Keratinocyte (primary cell): ENCODE measurements at regions not wholly inside any gene's neighbourhood (a gene's known extent, or its start where the extent isn't known, plus 50 kb on each side); places are given as distances from the start of the nearest gene placed in this dataset.

Source experiments
- DNase-seq: peaks from one replicate; pipeline ENCODE4 v3.0.0-alpha.2; 2011; ENCODE audit warnings: low read depth, missing footprints, low spot score
- FAIRE-seq: peaks from 2 replicates; lab custom pipeline; 2011; peaks lifted over from hg19 to GRCh38; lab: Jason Lieb, UNC
- H2AFZ ChIP-seq: 2 replicates; pipeline ENCODE4 v1.6.0; 2012; ENCODE audit warnings: low read length, control low read depth, inconsistent platforms; ENCODE audit not compliant: control insufficient read depth
- H3K27ac ChIP-seq: 2 replicates; pipeline ENCODE4 v1.5.1; 2011; ENCODE audit warnings: low read length; ENCODE audit not compliant: control insufficient read depth, insufficient read depth
- H3K27me3 ChIP-seq: 3 replicates; pipeline ENCODE4 v1.6.0; 2011; ENCODE audit warnings: low read length; ENCODE audit not compliant: control insufficient read depth, insufficient read depth; ENCODE audit errors: extremely low read depth
- H3K36me3 ChIP-seq, 2 experiments: 2 replicates in 1 of 2; 3 replicates in 1 of 2; pipeline ENCODE4 v1.5.1; 2011; ENCODE audit warnings: low read length in 2 of 2, mild to moderate bottlenecking in 1 of 2; ENCODE audit not compliant: control insufficient read depth in 2 of 2, insufficient read depth in 2 of 2; ENCODE audit errors: extremely low read depth in 1 of 2
- H3K4me1 ChIP-seq: 3 replicates; pipeline ENCODE4 v1.5.1; 2011; ENCODE audit warnings: low read length; ENCODE audit not compliant: control insufficient read depth, insufficient read depth; ENCODE audit errors: extremely low read depth
- H3K4me2 ChIP-seq: 3 replicates; pipeline ENCODE4 v1.6.0; 2011; ENCODE audit warnings: low read depth, low read length; ENCODE audit not compliant: control insufficient read depth, insufficient read depth; ENCODE audit errors: extremely low read depth
- H3K4me3 ChIP-seq, 3 experiments: fragments of 200-600 bp in 1 of 3; sonication (generic) in 1 of 3; 2 replicates in 2 of 3; 3 replicates in 1 of 3; pipeline ENCODE4 v1.5.1; 2011 to 2016; ENCODE audit warnings: low read length in 3 of 3, mild to moderate bottlenecking in 3 of 3, control low read depth in 2 of 3, inconsistent platforms in 1 of 3, low read depth in 1 of 3, mixed read lengths in 1 of 3, mixed run types in 1 of 3, moderate library complexity in 1 of 3; ENCODE audit not compliant: control insufficient read depth in 2 of 3, insufficient read depth in 2 of 3; ENCODE audit errors: extremely low read depth in 1 of 3
- H3K79me2 ChIP-seq: 2 replicates; pipeline ENCODE4 v1.6.0; 2012; ENCODE audit warnings: low read length; ENCODE audit not compliant: control insufficient read depth, insufficient read depth
- H3K9ac ChIP-seq: 3 replicates; pipeline ENCODE4 v1.6.0; 2011; ENCODE audit warnings: low read length; ENCODE audit not compliant: control insufficient read depth, insufficient read depth; ENCODE audit errors: extremely low read depth
- H3K9me1 ChIP-seq: 3 replicates; pipeline ENCODE4 v1.6.0; 2011; ENCODE audit warnings: low read length; ENCODE audit not compliant: control insufficient read depth, insufficient read depth; ENCODE audit errors: extremely low read depth
- H3K9me3 ChIP-seq: 2 replicates; pipeline ENCODE4 v1.5.1; 2012; ENCODE audit warnings: low read depth, low read length; ENCODE audit not compliant: control insufficient read depth
- H4K20me1 ChIP-seq: 3 replicates; pipeline ENCODE4 v1.6.0; 2011; ENCODE audit warnings: low read length; ENCODE audit not compliant: control insufficient read depth, insufficient read depth; ENCODE audit errors: extremely low read depth
- EZH2 ChIP-seq: IDR thresholded peaks from one replicate; pipeline ENCODE4 v1.6.1; 2012; ENCODE audit warnings: inconsistent platforms, mild to moderate bottlenecking, low read length, moderate library complexity
- dilution Hi-C: fragments of 300-500 bp; cut with MboI; formaldehyde crosslinking; loops from one replicate; pipeline ENCODE4 v1.7.0; 2020; ENCODE audit warnings: low sequenced_read_pairs; ENCODE audit not compliant: extremely low pct_ligation_motif_present
- TF ChIP-seq, protein P1 (sequence below), 3 experiments: IDR thresholded peaks in 1 of 3; conservative IDR thresholded peaks in 1 of 3; optimal IDR thresholded peaks in 1 of 3; 2 replicates in 2 of 3; 3 replicates in 1 of 3; pipeline versions ENCODE3 to v1.5.1; 2011; ENCODE audit warnings: low read length in 3 of 3, mild to moderate bottlenecking in 3 of 3, moderate library complexity in 2 of 3, control low read depth in 1 of 3, inconsistent platforms in 1 of 3; ENCODE audit not compliant: insufficient read depth in 2 of 3; ENCODE audit errors: extremely low read depth in 1 of 3

- Histone ChIP-seq H3K9me3 (no peaks in the 10 kb centered on the region), H3K79me2 (no peaks in the 10 kb centered on the region), H3K9ac (no peak overlapping the region), H3K36me3 (no peaks in the 10 kb centered on the region), H3K4me2 (no peak overlapping the region), H3K27me3 (no peaks in the 10 kb centered on the region), H3K4me1 (no peaks in the 10 kb centered on the region), H3K27ac (no peak overlapping the region), H3K4me3 (no peak overlapping the region), H3K9me1 (no peaks in the 10 kb centered on the region), H2AFZ (no peak overlapping the region), H4K20me1 (no peaks in the 10 kb centered on the region)
- TF ChIP-seq EZH2, result no peak
- TF ChIP-seq, protein P1, sequence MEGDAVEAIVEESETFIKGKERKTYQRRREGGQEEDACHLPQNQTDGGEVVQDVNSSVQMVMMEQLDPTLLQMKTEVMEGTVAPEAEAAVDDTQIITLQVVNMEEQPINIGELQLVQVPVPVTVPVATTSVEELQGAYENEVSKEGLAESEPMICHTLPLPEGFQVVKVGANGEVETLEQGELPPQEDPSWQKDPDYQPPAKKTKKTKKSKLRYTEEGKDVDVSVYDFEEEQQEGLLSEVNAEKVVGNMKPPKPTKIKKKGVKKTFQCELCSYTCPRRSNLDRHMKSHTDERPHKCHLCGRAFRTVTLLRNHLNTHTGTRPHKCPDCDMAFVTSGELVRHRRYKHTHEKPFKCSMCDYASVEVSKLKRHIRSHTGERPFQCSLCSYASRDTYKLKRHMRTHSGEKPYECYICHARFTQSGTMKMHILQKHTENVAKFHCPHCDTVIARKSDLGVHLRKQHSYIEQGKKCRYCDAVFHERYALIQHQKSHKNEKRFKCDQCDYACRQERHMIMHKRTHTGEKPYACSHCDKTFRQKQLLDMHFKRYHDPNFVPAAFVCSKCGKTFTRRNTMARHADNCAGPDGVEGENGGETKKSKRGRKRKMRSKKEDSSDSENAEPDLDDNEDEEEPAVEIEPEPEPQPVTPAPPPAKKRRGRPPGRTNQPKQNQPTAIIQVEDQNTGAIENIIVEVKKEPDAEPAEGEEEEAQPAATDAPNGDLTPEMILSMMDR (optimal IDR thresholded peaks at IDR 0.05 in 1 of 3, IDR thresholded peaks at IDR 0.05 in 1 of 3, conservative IDR thresholded peaks at IDR 0.05 in 1 of 3; ENCODE audit: extremely low read depth in 1 of 3, insufficient read depth in 2 of 3, low read length in 3 of 3), result no peak
- no peak for DNase-seq
- dilution Hi-C loops, result no loop called here
- FAIRE-seq, result no peak
Observed at GRCh38 chr5:68710514-68710913, 383.3 kb upstream of the SLC30A5 start.

- no peak overlapping the region for H3K27ac ChIP-seq
Observed at GRCh38 chr5:68711293-68712200, 382.3 kb upstream of the SLC30A5 start.

More at GRCh38 chr5:68711293-68712200, 382.3 kb upstream of the SLC30A5 start:
- H3K9me3 ChIP-seq, result no peaks in the 10 kb centered on the region
- no peaks in the 10 kb centered on the region for H3K9me1 ChIP-seq
- no peak for FAIRE-seq
- no peak overlapping the region for H2AFZ ChIP-seq
- H3K4me1 ChIP-seq, result no peaks in the 10 kb centered on the region
- no peaks in the 10 kb centered on the region for H3K79me2 ChIP-seq
- no peak overlapping the region for H3K4me3 ChIP-seq
- DNase-seq, result no peak
- TF ChIP-seq EZH2, result no peak
- TF ChIP-seq, protein P1 (optimal IDR thresholded peaks at IDR 0.05 in 1 of 3, IDR thresholded peaks at IDR 0.05 in 1 of 3, conservative IDR thresholded peaks at IDR 0.05 in 1 of 3; ENCODE audit: extremely low read depth in 1 of 3, insufficient read depth in 2 of 3, low read length in 3 of 3), result no peak
- no peak overlapping the region for H3K9ac ChIP-seq
- dilution Hi-C loops, result no loop called here
- no peak overlapping the region for H3K4me2 ChIP-seq
- no peaks in the 10 kb centered on the region for H3K27me3 ChIP-seq
- H4K20me1 ChIP-seq, result no peaks in the 10 kb centered on the region
- H3K36me3 ChIP-seq, result no peaks in the 10 kb centered on the region
